ENCODE measurements at regions not wholly inside any gene's neighbourhood (a gene's known extent, or its start where the extent isn't known, plus 50 kb on each side); places are given as distances from the start of the nearest gene placed in this dataset.

DNA sequence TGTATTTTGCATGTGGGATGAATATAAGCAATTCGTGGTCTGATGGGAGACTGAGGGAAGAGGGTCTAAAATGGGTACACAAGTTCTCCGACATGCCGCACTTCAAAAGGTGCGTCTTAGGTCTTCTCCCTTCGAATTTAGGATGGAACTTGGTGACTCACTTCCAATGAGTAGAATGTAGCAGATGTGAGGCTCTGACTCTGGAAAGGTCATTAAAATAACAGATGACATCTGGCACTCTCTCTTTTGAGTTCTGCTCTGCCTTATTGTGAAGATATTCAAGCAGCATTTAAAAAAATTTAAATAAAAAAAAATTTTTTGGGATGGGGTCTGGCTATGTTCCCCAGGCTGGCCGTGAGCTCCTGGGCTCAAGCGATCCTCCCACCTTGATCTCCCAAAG, 92.7 kb downstream of the TMEM100 start:
- TF ChIP-seq, protein P1, sequence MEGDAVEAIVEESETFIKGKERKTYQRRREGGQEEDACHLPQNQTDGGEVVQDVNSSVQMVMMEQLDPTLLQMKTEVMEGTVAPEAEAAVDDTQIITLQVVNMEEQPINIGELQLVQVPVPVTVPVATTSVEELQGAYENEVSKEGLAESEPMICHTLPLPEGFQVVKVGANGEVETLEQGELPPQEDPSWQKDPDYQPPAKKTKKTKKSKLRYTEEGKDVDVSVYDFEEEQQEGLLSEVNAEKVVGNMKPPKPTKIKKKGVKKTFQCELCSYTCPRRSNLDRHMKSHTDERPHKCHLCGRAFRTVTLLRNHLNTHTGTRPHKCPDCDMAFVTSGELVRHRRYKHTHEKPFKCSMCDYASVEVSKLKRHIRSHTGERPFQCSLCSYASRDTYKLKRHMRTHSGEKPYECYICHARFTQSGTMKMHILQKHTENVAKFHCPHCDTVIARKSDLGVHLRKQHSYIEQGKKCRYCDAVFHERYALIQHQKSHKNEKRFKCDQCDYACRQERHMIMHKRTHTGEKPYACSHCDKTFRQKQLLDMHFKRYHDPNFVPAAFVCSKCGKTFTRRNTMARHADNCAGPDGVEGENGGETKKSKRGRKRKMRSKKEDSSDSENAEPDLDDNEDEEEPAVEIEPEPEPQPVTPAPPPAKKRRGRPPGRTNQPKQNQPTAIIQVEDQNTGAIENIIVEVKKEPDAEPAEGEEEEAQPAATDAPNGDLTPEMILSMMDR (IDR thresholded peaks at IDR 0.05; ENCODE audit: insufficient read depth, low read length, poor library complexity, severe bottlenecking), result no peak
- TF ChIP-seq EZH2phosphoT487 (conservative IDR thresholded peaks at IDR 0.05; ENCODE audit: low read length), result no peak

Measured in SU-DHL-6 (cell line).